Activated effector memory CD4-positive, alpha-beta T cell treated with Interleukin-2 at 50 U/mL for 16 hours (primary cell): ENCODE measurements at regions not wholly inside any gene's neighbourhood (a gene's known extent, or its start where the extent isn't known, plus 50 kb on each side); places are given as distances from the start of the nearest gene placed in this dataset.

Experiments used
- DNase-seq: peaks from one replicate; pipeline ENCODE4 v3.0.0-alpha.2; 2020

DNA sequence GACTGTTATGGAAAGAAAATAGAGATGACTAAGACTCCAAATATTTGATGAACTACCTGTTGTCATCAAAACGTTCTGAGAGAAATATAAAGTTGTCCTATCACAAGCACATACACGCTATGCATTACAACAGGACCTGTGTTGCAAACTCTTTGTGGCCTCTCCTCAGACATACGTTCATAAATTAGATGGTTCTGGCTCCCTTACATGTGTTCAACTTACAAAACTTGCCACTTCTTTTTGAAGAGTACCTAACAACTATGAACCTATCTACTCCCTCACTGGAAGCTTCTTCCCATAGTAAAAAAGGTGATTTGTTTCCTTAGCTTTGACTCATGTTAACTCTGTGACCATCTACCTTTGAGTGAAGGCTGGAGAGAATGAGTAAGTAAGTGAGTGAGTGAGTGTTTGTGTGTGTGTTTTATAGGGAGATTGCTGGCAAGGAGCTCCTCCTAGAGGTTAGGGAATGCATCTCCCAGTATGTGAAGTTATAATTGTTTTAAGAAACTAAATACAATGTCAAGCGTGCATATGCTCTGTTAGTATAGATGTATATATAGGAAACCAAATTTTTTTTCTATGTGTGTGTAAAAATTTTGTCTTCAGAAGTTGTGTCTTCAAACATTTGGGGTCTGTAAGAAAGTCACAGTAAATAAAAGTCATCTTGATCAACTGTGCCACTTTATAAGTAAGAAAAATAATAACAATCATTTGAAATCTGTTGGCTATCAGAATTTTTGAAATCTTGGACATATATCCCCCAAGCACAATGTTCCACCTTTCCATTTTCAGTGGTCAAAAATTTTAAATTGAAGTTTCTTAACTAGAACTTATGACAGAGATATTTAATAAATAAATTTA, 1211.1 kb upstream of the GJE1 start:
- no peak for DNase-seq

DNA sequence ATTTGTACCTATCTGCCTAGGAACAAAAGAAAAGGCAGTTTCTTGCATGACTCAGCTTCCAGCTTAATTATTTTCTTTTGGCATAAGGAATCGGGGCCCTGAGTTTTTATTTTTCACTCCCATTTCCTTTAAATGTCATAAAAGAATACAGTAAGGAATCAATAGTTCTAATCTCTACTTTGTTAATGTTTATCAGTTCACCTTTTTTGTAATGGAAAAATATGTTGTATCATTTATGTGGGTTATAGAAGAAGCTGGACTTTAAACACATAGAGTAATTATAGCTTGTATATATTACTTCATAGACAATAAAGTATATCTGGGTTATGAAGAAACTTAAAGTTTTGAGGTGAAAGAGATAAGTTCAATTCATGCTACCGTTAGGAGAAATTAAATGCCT, 1214.8 kb upstream of the GJE1 start:
- DNase-seq, result no peak

DNA sequence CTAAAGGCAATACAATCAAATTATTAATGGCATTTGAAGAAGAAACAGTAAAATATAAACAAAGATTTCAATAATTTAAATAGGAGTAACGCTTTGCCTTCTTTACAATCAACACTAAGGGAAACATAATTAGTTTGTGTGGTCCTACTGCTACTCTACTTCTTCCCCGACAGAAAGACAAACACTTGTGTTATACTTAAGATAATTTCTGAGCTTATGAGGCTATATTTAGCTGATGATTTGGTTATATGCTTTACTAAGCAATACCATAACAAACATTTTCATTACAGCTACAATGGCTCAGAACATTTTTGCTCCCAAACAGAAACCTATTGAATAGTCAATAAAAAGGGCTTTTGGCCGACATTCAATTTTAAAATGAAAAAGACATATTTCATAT, 1217.2 kb upstream of the GJE1 start:
- no peak for DNase-seq

DNA sequence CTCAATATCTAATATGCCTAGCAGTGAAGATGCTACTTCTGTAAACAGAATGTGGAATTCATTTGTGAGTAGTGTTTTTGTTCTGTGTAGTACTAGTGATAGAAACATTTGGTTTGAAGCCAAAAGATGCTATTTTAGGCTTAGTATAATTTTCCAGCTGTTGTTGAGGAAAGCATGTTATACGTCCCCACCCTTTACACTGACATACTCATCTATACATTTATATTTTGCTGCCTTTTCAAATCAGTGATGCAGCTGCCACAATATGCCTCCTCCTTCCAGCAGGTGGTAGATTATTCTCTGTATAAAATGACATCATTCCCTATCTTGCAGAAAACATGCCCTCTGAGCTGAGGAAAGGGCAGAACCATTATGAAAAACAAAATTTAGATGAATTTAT, 1217.6 kb upstream of the GJE1 start:
- no peak for DNase-seq

DNA sequence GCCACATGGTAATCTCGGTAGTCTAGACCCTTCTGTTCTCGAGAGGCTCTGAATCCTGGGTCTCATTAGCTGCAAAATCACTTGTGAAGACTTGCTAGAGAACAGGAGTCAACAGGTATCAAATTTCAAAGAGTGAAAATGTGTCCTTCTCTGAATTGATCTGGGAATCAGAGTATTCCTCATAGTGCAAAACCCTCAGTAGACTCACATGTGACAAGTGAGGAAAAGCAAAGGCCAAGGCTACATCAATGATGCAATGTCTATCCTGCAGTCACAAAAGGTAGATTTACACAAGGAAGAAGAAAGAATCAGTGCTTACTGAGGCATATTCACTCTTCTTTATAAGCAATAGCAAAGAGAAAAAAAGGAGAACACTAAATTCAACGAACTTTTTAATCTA, 1220.0 kb upstream of the GJE1 start:
- no peak for DNase-seq

DNA sequence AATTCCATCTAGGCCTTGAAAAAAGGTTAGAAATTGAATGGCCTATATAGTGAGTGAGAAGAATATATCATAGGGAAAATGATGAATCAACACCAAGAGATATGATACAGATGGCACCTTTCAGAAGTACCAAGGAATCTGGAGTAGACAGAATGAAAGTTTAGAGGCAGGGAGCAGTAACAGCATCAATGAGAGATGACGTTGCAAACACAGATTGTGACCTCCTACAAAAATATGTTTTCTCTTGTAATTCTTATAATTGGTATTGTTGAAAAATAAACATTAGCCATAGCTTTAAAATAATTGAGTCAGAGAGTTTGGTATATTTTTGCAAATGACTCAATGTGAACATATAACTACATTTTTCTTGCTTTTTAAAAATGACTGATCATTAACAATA, 1223.1 kb upstream of the GJE1 start:
- DNase-seq, result no peak

DNA sequence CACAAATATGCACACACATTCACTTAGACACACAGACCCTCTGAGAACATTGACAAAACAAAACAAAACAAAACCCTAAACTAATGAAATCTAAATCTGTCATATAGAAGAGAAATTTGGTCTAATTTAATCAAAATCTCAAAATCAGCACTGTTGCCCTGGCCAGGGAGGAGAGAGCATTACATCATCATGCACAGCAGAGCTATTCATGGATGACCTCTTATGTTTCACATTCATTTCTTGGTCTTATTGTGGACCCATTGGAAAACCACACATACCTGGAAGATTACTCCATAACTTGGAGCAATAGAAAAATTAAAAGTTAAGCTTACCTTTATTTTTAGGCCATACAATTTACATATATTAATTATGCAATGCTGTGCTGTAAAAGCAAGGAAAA, 1223.6 kb upstream of the GJE1 start:
- no peak for DNase-seq

DNA sequence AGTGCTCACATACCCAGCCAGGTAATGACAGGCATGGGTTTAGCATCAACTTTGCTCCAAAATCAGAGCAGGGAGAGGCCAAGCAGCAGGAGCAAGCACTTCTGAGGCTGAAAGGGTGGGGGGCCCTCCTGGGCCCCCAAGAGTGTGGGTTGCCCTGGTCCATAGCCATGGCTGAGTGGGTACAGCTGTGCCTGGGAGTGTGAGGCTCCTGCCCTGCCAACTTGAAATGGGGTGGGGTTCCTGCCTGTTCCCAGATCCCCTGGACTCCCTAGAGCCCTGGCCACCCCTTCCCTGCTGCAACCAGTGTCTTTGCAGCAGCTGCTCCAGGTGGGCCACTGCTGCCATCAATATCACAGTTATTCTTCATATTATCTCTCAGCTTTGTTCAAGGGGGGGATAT, 1224.2 kb upstream of the GJE1 start:
- no peak for DNase-seq

DNA sequence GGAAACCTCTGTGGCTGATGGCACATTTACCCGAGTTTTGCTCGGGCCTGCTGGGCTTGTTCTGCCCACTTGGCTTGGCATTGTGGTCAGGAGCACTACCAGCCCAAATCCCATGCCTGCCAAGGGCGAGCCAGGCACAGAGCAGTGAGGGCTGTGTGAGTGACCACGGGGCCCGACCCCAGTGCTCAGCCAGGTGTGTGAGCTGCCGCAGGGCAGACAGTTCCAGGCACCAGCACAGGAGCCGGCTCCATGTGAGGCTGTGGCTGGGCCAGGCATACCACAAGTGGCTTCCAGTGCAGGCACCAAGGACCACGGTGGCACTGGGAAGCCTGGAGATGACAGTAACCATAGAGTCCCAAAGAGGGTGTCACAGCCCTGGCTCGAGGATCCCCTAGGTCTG, 1225.5 kb upstream of the GJE1 start:
- DNase-seq, result no peak

DNA sequence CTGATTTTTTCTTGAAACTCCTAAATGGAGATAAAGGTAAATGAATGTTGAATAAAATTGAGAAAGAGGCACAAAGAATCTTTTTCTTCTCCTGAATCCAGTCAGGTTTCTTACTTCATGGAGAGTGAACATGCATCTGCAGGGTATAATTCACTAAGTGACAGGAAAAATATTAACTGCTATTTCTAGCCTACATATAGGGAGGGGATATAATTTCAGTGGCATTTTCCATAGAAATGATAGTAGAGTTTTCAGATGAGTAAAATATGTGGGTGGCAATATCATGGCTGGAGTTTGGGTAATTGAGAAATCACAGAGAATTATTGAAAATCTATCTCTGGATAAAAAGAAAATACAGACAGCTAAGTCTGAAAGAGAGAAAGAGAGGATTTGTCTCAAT, 1227.0 kb upstream of the GJE1 start:
- DNase-seq, result no peak

DNA sequence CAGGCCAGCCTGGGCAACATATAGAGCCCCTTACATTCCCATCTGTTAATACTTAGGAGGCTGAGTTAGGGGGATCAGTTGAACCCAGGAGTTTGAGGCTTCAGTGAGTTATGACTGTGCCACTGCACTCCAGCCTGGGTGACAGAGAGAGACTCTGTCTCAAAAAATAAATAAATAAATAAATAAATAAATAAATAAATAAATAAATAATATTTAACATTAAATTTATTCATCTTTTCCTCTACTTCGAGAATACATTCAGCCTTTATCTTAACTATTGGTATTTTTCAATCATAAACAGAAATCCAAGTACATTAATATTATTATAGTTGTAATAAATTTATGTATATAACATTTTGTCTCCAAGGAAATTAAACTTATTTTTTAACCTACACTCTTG, 1227.7 kb upstream of the GJE1 start:
- DNase-seq, result no peak

DNA sequence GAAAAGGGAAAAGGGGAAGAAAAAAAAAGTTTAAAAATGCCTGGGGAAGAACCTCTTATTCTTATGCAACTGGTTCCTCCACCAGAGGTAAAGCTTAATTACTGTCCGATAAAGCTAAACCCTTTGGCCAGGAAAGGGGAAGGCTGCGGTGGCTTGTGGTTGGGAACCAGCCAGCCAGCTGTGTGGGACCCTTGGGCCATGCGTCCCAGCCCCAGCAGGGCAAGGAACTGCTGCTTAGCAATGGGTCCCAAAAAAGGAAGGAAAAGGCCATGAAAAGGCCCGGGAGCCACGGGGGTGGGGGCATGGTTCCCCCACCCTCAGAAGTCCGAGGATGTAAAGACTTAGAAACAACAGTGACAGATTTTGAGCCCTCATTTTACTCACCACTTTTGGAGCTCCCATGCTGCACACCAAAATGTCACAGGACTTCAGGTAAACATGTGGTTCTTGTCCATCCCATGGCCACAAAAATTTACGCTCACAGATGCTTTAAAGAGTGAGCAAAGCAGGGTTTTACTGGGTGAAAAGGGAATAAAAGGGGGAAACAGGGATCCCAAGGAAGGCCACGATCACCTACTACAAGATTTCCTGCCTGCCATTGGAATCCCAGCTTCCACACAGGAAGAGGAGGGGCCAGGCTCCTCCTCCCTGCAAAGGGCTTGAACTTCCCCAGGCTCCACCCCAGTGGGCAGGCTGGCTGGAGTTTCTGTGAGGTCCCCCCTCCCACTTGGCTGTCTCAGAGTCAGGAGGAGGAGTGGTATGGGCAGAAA, 1234.7 kb upstream of the GJE1 start:
- no peak for DNase-seq

DNA sequence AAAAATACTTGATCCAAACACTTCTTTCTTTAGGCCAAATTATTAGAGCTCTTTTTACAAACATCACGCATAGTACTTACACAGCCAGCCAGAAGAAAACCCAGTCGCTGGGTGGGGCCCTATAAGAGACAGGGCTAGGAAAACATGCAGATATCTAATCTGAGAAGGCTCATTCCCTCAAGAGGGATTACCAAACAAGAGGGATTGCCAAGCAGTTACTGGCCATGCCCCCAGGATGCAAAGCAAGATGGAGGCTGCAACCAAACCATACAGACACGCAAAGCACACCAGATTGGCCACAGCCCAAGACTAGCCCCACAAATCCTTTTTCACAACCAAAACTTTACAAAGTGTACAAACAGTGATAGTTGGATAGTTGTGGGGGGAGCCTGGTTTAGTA, 1235.4 kb upstream of the GJE1 start:
- no peak for DNase-seq

DNA sequence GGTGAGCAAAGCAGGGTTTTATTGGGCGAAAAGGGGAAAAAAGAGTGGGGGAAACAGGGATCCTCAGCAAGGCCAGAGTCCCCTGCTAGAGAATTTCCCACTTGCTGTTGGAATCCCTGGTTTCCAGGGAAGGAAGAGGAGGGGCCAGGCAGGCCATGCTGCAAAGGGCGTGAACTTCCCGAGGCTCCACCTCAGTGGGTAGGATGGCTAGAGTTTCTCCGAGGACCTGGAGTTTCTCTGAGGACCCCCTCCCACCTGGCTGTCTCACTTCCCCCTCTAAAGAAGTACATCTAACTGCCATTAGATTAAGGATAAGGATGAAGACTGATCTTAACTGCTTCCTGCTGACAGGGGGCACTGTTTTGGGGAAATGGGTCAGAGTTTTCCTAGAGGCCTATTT, 1239.3 kb upstream of the GJE1 start:
- no peak for DNase-seq

DNA sequence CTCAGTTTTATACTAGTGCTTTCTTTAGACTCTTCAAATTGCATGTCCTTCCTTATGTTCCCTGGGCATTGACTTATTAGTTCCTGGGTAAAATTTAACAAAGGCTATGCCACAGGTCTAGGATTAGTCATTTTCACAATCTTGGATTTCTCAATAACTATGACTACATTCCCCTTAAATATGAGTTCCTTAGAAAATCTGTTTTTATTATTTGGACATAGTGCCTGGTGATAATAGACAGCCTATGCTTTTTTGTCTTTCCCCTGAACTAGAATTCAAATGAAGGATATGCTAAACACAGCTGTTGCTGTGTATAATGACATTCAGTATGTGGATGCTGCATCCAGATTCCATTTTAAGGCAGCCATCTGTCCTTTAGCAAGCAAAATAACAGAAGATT, 1252.8 kb upstream of the GJE1 start:
- no peak for DNase-seq

DNA sequence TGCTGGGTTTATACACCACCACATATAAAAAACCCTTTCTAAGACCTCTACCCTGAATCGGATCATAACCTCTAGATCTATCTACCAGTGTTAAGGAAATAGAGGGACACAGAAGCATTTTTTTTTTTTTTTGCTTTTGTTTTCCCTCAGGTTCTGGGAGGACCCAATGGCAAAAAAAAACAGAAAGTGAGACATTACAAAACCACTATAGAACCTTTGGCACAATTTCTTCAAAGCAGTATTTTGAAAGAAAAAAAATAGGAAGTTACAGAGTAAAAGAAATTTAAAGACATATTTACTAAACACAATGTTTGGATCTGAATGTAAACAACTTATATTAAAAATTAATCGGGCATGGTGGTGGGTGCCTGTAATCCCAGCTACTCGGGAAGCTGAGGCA, 1258.7 kb upstream of the GJE1 start:
- DNase-seq, result no peak

DNA sequence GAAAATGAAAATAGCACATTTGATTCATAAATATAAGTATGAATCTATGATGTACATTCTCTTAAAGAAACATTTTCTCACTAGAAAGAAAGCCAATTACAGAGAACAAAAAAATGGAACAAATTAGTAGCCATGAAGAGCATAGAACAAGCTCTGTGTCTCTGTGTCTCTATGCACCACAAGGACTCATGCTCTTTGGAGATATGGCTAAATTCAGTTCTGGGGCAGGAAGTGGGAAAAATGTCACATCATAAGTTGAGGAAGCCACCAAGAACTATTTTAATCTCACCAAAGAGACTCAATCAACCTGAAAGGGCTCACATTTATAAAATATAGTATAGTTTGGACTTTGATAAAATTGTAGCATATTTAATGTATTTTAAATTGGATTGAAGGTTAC, 1259.8 kb upstream of the GJE1 start:
- DNase-seq, result no peak

DNA sequence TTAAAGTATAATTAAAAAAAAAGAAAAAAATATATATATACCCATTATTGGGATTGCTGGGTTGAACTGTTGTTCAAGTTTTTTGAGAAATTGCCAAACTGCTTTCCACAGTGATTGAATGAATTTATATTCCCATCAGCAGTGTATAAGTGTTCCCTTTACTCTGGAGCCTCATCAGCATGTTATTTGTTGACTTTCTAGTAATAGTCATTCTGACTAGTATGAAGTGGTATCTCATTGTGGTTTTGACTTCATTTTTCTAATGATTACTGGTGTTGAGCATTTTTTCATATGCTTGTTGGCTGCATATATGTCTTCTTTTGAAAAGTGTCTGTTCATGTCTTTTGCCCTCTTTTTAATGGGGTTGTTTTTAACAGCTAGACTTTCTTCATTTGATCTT, 1260.8 kb upstream of the GJE1 start:
- no peak for DNase-seq

DNA sequence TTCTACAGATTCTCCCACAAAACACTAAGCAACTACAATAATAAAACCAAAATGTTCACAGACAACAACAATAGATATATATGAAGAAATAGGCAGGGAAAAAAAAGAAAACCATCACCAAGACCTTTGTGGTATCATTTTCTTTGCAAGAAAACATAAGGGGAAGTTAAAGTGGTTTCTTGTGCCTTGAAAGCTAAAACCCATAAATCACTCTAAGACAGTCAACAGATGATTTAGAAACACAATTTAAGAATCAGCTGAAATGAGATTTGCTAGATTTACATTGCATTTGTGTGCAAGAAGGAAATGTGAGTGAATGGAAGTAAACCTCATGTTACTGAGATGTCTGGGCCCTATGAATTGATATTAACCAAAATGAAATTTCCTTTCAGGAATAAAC, 1265.4 kb upstream of the GJE1 start:
- DNase-seq, result no peak

DNA sequence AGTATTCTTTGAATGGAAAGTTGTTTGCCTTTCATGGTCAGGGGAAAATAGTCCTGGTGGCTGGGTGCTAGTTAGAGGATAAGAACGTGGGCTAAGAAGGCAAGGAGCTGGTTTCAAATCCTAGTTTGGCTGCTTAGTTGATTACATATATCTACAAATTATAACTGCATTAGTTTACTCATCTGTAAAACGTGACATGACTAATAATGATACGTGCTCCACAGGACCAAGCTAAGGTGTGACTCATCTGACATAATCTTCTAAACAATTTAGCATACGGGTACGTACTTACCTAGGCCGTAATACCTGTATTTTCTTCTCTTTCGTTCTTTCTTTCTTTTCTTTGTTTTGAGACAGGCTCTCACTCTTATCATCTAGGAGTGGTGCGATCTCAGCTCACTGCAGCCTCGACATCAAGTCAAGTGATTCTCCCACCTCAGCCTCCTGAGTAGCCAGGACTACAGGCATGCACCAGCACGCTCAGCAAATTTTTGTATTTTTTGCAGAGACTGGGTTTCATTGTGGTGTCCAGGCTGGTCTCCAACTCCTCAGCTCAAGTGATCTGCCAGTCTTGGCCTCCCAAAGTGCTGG, 1274.2 kb upstream of the GJE1 start:
- no peak for DNase-seq

DNA sequence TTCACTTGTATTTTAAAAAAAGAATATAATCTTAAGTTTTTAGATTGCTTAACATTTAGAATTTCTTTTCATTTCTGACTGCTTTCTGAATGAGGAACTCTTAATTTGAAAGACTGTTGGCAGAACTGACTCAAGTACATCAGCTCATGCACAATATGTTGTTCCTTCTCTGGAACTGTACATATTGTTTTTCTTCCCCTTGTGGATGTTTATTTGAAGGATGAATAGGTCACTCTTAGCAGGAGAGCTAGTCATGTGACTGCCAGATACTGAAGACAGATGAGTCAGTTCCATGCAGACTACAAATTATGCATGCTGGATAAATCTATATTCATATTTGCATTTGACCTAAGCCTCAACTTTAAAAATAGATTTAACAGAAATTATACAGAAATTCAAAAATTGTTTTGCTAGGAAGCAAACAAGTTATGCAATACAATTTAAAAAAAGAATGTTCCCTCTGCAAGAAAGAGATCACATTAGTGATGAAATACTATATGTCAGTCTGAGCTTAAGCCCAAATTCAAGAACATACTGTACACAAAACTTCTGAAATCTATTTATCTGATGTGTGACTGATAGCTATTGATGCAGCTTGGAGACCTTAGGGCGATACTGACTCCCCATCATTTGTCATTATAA, 1274.9 kb upstream of the GJE1 start:
- no peak for DNase-seq

DNA sequence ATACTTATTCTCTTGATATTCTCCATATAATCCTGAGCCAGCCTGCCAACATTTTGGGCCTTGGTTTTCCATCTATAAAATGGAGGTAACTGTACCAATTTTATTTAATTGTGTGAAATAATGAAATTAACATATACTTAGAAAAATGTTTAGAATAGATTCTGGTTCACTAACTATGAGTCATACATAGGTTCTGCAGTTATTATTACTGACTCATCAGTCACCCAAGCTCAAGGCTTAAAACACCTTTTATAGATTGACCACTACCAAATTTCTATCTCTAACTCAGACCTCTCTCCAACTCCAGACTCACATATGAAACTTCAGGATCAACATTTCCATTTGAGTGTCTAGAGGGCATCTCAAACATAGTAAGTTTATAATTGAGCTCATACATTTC, 1277.2 kb upstream of the GJE1 start:
- DNase-seq, result no peak

DNA sequence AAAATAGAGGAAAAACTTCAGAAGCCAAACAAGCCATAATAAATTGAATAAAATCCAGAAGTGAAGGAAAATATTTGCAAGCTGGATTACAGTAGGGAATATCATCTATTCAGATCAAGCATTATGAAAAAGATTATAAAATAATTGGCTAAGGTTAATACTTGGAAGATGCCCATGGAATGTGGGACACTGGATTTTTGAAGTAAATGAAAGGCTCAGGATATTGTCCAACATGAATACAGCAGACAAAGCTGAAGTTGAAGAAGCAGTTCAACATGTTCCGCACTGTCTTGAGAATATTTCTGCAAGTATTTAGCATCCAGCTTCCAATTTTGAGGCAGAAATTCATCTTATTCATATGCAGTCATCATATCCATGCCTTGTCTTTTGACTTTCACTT, 1278.4 kb upstream of the GJE1 start:
- DNase-seq, result no peak

DNA sequence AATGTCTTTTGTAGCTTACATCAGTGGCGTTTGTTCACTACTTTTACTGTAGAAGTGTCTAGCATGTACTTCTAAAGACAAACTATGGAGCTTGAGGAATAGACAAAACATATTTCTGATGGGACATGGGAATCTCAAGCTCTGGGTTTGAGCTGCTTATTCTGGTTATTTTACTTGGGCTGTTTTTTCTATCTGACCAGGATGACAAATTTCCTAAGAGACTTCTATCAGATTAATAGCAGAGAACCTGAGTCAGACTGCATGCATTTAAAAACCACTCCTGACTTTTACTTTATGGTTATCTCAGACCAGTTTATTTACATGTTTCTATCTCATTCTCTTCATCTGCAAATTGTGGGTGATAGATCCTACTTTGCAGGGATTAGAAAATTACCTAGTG, 1282.3 kb upstream of the GJE1 start:
- DNase-seq, result no peak
